Loucy (cell line): ENCODE measurements at regions not wholly inside any gene's neighbourhood (a gene's known extent, or its start where the extent isn't known, plus 50 kb on each side); places are given as distances from the start of the nearest gene placed in this dataset.
"Not testable (repeated sequence)": the region's sequence is repeated elsewhere in the genome, so short reads cannot be mapped to it uniquely, and the experiment has no call there.

Source experiments
- H2AFZ ChIP-seq: fragments of 200-600 bp; sonication (generic); 2 replicates; pipeline ENCODE4 v1.6.0; 2016; ENCODE audit warnings: antibody characterized with exemption, mild to moderate bottlenecking, low read length, moderate library complexity
- H3F3A ChIP-seq: fragments of 200-600 bp; 2 replicates; pipeline ENCODE4 v1.6.0; 2016; ENCODE audit warnings: antibody characterized with exemption, low read depth, mild to moderate bottlenecking
- H3K27me3 ChIP-seq: fragments of 200-600 bp; sonication (generic); 2 replicates; pipeline ENCODE4 v1.6.1; 2014; ENCODE audit warnings: low read length, mild to moderate bottlenecking; ENCODE audit not compliant: insufficient read depth, poor library complexity, severe bottlenecking
- H3K36me3 ChIP-seq: fragments of 200-600 bp; sonication (generic); 2 replicates; pipeline ENCODE4 v1.6.1; 2016; ENCODE audit warnings: low read length; ENCODE audit not compliant: insufficient read depth
- H3K4me1 ChIP-seq: fragments of 200-600 bp; sonication (generic); 2 replicates; pipeline ENCODE4 v1.5.1; 2014; ENCODE audit warnings: low read length, mild to moderate bottlenecking; ENCODE audit not compliant: insufficient read depth, poor library complexity, severe bottlenecking
- H3K4me2 ChIP-seq: fragments of 200-600 bp; sonication (generic); 2 replicates; pipeline ENCODE4 v1.6.0; 2014; ENCODE audit warnings: antibody characterized with exemption, low read length, low read depth, mild to moderate bottlenecking; ENCODE audit not compliant: poor library complexity, severe bottlenecking
- H3K4me3 ChIP-seq: fragments of 200-600 bp; sonication (generic); 2 replicates; pipeline ENCODE4 v1.5.1; 2014; ENCODE audit warnings: low read length, mild to moderate bottlenecking, mixed read lengths; ENCODE audit not compliant: poor library complexity, severe bottlenecking
- H3K79me2 ChIP-seq: fragments of 200-600 bp; sonication (generic); 2 replicates; pipeline ENCODE4 v1.6.1; 2014; ENCODE audit warnings: low read length; ENCODE audit not compliant: insufficient read depth
- H3K9ac ChIP-seq: fragments of 200-600 bp; sonication (generic); 2 replicates; pipeline ENCODE4 v1.6.0; 2014; ENCODE audit warnings: mild to moderate bottlenecking, low read depth, low read length, moderate library complexity; ENCODE audit not compliant: poor library complexity, severe bottlenecking
- H3K9me2 ChIP-seq: fragments of 200-600 bp; sonication (generic); replicated peaks from 2 replicates; pipeline ENCODE4 v1.6.1; 2016; ENCODE audit warnings: low read depth, low read length, mixed read lengths
- H3K9me3 ChIP-seq: fragments of 200-600 bp; sonication (generic); 2 replicates; pipeline ENCODE4 v1.6.1; 2014; ENCODE audit warnings: mild to moderate bottlenecking, antibody characterized with exemption, low read length, low read depth; ENCODE audit not compliant: insufficient read depth
- H4K20me1 ChIP-seq: fragments of 200-600 bp; sonication (generic); 2 replicates; pipeline ENCODE4 v1.6.0; 2014; ENCODE audit warnings: antibody characterized with exemption, low read length, mild to moderate bottlenecking; ENCODE audit not compliant: insufficient read depth, poor library complexity, severe bottlenecking

- not testable (repeated sequence) for H3K36me3 ChIP-seq, H3K9ac ChIP-seq, H4K20me1 ChIP-seq, H2AFZ ChIP-seq, H3F3A ChIP-seq, H3K4me3 ChIP-seq, H3K79me2 ChIP-seq, H3K9me2 ChIP-seq, H3K27me3 ChIP-seq, H3K9me3 ChIP-seq, H3K4me1 ChIP-seq, H3K4me2 ChIP-seq
Measured at GRCh38 chr1:234809854-234810245, 199.9 kb upstream of the IRF2BP2 start.

DNA sequence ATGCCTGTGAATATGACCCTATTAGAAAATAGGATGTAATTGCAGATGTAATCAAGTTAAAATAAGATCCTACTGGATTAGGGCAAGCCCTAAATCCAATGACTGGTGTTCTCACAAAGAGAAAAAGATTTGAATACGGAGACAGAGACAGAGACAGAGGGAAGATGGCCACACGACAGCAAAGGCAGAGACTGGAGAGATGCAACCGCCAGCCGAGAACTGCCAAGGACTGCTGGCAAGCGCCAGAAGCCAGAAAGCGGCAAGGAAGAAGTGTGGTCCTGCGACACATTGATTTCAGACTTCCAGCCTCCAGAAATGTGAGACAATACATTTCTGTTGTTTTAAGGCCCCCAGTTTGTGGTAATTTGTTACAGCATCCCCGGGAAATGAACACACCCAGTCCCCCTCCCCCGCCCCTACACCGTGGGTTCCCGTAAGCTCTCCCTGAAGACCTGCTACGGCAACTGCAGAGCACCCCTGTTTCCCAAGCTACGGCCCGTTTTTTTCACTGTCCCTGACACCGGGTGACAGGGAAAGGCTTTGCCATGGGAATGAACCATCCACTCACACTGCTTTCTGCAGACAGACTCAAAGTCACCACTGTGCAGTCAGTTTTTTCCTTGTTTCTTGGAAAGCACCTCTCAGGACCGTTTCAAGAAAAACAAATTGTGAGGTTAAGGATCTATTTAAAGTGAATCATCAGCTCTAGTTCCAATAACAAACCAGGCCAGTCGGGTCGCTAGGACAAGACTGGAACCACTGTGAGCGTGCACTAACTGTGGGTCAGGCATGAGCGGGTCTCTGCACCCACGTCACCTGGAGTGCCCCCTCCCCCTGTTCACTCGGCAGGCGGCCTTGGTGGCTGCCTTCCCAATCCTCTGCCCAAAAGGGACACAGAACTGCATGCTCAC lies 199.2 kb upstream of the IRF2BP2 start:
- H3K9ac ChIP-seq, H3K9me2 ChIP-seq, H3K4me2 ChIP-seq, H3K36me3 ChIP-seq, H2AFZ ChIP-seq, H3F3A ChIP-seq, H3K79me2 ChIP-seq, H3K4me1 ChIP-seq, H3K9me3 ChIP-seq, H4K20me1 ChIP-seq, H3K27me3 ChIP-seq, H3K4me3 ChIP-seq: not testable (repeated sequence)

GRCh38 chr1:234808459-234808858 lies 198.5 kb upstream of the IRF2BP2 start:
- H3K9me3 ChIP-seq, H3F3A ChIP-seq, H3K4me2 ChIP-seq, H3K36me3 ChIP-seq, H4K20me1 ChIP-seq, H3K9ac ChIP-seq, H3K4me3 ChIP-seq, H3K79me2 ChIP-seq, H2AFZ ChIP-seq, H3K27me3 ChIP-seq, H3K9me2 ChIP-seq, H3K4me1 ChIP-seq: not testable (repeated sequence)

DNA sequence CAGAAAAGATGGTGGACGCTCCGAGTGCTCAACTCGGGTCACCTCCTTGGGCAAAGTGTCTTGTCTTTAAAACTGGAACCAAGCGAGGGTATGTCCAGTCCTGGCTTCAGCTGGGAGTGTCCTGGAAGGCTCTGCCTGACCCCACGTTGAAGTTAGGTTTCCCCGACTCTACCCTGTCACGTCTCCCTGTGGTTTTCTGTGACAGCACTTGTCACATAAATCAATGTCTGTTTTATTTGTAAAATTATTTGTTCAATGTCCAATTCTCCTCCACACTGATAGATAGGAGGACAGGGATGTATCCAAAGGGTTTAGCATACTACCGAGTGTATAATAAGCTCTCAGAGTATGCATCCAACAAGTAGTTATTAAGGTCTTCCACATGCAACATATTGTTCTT lies 197.7 kb upstream of the IRF2BP2 start:
- not testable (repeated sequence) for H3K9me2 ChIP-seq, H3K27me3 ChIP-seq, H2AFZ ChIP-seq, H3K4me3 ChIP-seq, H3K9me3 ChIP-seq, H3F3A ChIP-seq, H3K4me2 ChIP-seq, H3K4me1 ChIP-seq, H3K9ac ChIP-seq, H4K20me1 ChIP-seq, H3K79me2 ChIP-seq, H3K36me3 ChIP-seq

DNA sequence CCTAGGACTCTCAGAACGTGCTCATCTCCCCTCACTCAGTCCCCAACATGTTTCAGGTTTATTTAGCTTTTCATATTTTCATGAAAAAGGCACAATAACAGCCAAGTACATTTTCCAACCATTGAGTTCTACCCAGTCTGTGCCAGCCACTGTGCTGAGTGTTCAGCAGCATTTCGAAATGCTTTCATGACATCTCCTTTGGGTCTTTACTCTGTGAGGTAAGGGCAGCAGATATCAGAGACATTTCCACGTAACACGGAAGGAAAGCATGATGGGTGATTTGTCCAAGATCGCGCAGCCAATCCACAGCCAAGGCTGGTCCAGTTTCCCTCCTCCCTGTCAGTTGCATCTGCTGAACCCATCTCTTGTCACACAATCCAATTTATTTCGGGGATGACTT lies 192.6 kb upstream of the IRF2BP2 start:
- H3F3A ChIP-seq, H3K4me3 ChIP-seq, H2AFZ ChIP-seq, H3K36me3 ChIP-seq, H3K9me3 ChIP-seq, H3K9ac ChIP-seq, H3K79me2 ChIP-seq, H3K9me2 ChIP-seq, H3K4me1 ChIP-seq, H3K27me3 ChIP-seq, H3K4me2 ChIP-seq, H4K20me1 ChIP-seq: not testable (repeated sequence)

DNA sequence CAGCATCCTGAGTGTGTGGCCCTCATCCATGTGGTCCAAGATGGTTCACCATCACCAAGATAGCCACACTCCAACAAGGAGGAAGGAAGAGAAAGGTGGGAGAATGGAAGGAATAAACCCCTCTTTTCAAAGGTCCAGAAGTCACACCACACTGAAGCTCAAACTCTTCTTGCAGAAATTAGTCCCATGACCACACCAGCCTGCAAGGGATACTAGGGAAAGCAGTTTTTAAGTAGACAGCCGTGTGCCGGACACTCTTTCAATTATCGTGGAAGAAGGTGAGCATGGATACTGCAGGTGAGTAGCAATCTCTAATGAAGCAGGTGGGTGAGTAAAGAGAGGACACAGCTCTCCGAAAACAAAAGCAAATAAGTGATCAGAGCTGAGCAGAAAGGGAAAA lies 191.7 kb upstream of the IRF2BP2 start:
- not testable (repeated sequence) for H3K4me3 ChIP-seq, H2AFZ ChIP-seq, H3K36me3 ChIP-seq, H3K27me3 ChIP-seq, H3F3A ChIP-seq, H3K9me2 ChIP-seq, H4K20me1 ChIP-seq, H3K4me2 ChIP-seq, H3K9me3 ChIP-seq, H3K4me1 ChIP-seq, H3K9ac ChIP-seq, H3K79me2 ChIP-seq

GRCh38 chr1:234801147-234801546 lies 191.2 kb upstream of the IRF2BP2 start:
- H3K4me2 ChIP-seq, H3K9me3 ChIP-seq, H3K4me3 ChIP-seq, H2AFZ ChIP-seq, H3K27me3 ChIP-seq, H3F3A ChIP-seq, H3K4me1 ChIP-seq, H3K36me3 ChIP-seq, H3K79me2 ChIP-seq, H4K20me1 ChIP-seq, H3K9me2 ChIP-seq, H3K9ac ChIP-seq: not testable (repeated sequence)
